Right atrium auricular region (tissue), 2 donors: ENCODE measurements at regions not wholly inside any gene's neighbourhood (a gene's known extent, or its start where the extent isn't known, plus 50 kb on each side); places are given as distances from the start of the nearest gene placed in this dataset.

ENCODE experiments used
- DNase-seq: peaks from one replicate; pipeline ENCODE4 v3.0.0-alpha.2; 2019; ENCODE audit warnings: low spot score
- H3K27ac ChIP-seq, 2 donors: fragments of 200-600 bp; sonication (generic); 1 replicate in 1 of 2; 2 replicates in 1 of 2; pipeline ENCODE4 v1.5.1; 2016 to 2019
- H3K27me3 ChIP-seq, 2 donors: fragments of 200-600 bp; sonication (generic); one replicate each; pipeline versions ENCODE4 v1.5.1 to v1.6.0; 2017 to 2019
- H3K36me3 ChIP-seq: fragments of 200-600 bp; sonication (generic); one replicate; pipeline ENCODE4 v1.5.1; 2016
- H3K4me1 ChIP-seq, 2 donors: fragments of 200-600 bp; sonication (generic); one replicate each; pipeline versions ENCODE4 v1.5.1 to v1.6.0; 2017 to 2019
- H3K4me3 ChIP-seq, 2 donors: fragments of 200-600 bp; sonication (generic); 1 replicate in 1 of 2; 2 replicates in 1 of 2; pipeline ENCODE4 v1.5.1; 2017 to 2019; ENCODE audit warnings: mild to moderate bottlenecking in 1 of 2, moderate library complexity in 1 of 2
- H3K9me3 ChIP-seq, 2 donors: fragments of 200-600 bp; sonication (generic); one replicate each; pipeline ENCODE4 v1.5.1; 2019
- TF ChIP-seq, protein P1 (sequence below), 2 donors: fragments of 200-600 bp; sonication (generic); IDR thresholded peaks; one replicate each; pipeline ENCODE4 v1.5.1; 2019; ENCODE audit warnings: antibody characterized with exemption in 2 of 2

DNA sequence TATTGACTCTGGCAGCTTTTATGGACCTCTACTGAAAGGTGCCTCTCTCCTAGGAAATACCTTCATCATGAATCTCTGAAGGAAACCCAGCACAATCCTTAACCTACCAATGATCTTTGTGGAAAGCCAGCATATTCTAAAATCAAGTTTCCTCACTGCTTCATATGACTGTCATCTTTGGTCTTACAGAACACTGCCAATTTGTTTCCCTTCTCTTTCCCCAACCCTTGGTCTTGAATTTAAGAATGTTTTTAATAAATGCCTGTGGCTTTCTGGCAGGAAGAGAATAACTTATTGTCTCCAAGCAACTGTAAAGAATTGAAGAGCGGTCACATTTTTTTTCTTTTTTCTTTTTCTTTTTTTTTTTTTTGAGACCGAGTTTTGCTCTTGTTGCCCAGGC lies 427.6 kb downstream of the IPO8 start:
- TF ChIP-seq, protein P1, sequence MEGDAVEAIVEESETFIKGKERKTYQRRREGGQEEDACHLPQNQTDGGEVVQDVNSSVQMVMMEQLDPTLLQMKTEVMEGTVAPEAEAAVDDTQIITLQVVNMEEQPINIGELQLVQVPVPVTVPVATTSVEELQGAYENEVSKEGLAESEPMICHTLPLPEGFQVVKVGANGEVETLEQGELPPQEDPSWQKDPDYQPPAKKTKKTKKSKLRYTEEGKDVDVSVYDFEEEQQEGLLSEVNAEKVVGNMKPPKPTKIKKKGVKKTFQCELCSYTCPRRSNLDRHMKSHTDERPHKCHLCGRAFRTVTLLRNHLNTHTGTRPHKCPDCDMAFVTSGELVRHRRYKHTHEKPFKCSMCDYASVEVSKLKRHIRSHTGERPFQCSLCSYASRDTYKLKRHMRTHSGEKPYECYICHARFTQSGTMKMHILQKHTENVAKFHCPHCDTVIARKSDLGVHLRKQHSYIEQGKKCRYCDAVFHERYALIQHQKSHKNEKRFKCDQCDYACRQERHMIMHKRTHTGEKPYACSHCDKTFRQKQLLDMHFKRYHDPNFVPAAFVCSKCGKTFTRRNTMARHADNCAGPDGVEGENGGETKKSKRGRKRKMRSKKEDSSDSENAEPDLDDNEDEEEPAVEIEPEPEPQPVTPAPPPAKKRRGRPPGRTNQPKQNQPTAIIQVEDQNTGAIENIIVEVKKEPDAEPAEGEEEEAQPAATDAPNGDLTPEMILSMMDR (IDR thresholded peaks at IDR 0.05), result no peak
- H3K4me3 ChIP-seq, result no peak overlapping the region
- no peaks in the 10 kb centered on the region for H3K36me3 ChIP-seq
- H3K27ac ChIP-seq, result no peak overlapping the region
- H3K4me1 ChIP-seq, result no peaks in the 10 kb centered on the region
- H3K9me3 ChIP-seq, result peaks cover 0 to 7% of the 10 kb centered on the region in 2 donors
- H3K27me3 ChIP-seq, result no peaks in the 10 kb centered on the region
- no peak for DNase-seq

DNA sequence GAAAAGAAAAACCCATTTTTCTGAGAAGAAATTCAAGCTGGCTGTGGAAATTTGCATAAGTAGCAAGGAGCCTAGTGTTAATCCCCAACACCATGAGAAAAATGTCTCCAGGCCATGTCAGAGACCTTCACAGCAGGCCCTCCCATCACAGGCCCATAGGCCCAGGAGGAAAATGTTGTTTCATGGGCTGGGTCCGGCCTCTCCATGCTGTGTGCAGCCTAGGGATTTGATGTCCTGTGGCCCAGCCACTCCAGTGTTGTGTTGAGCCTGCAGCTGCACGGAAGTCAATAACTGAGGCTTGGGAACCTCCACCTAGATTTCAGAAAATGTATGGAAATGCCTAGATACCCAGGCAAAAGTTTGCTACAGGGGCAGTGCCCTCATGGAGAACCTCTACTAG lies 432.2 kb downstream of the IPO8 start:
- DNase-seq, result no peak
- TF ChIP-seq, protein P1 (IDR thresholded peaks at IDR 0.05), result no peak
- no peak overlapping the region for H3K27ac ChIP-seq
- no peaks in the 10 kb centered on the region for H3K27me3 ChIP-seq
- H3K4me3 ChIP-seq, result no peak overlapping the region
- no peaks in the 10 kb centered on the region for H3K4me1 ChIP-seq
- H3K36me3 ChIP-seq, result no peaks in the 10 kb centered on the region
- no peaks in the 10 kb centered on the region for H3K9me3 ChIP-seq

DNA sequence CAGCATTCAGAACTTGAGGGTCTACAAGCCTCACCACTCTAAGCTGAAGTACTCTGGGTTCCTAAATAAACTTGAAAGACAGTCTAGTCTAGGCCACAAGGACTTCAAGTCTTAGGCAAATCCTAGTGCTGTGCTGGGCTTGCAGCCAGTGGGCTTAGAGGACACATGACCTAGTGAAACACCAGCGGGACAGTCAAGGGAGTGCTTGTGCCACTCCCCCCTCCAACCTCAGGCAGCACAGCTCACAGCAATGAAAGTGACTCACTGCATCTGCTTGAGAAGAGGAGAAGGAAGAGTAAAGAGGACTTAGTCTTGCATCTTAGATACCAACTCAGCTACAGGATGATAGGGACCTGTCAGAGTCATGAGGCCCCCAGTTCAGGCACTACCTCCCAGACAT lies 438.1 kb downstream of the IPO8 start:
- H3K27me3 ChIP-seq, result no peaks in the 10 kb centered on the region
- TF ChIP-seq, protein P1 (IDR thresholded peaks at IDR 0.05), result no peak
- no peak overlapping the region for H3K4me3 ChIP-seq
- no peaks in the 10 kb centered on the region for H3K9me3 ChIP-seq
- H3K27ac ChIP-seq, result no peak overlapping the region
- DNase-seq, result no peak
- H3K4me1 ChIP-seq, result no peaks in the 10 kb centered on the region
- H3K36me3 ChIP-seq, result no peaks in the 10 kb centered on the region

DNA sequence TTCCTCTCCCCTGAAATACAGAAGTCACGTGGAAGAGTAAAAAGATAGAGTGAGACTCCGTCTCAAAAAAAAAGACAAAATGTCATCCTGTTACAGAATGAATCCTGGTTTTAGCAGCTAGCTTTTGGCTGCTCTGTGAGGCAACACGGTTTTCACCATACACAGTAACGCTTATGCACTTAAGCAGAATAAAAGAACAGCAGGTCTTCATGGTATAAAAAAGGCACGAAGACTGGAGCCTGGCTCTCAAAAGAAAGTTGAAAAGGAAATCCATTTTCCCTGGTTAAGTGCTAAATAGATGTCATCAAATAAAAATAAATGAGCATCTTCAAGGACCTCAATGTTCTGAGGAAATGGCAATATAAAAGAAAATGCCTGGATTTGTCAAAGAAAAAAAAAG lies 444.1 kb downstream of the IPO8 start:
- Histone ChIP-seq H3K27ac (no peak overlapping the region), H3K9me3 (no peaks in the 10 kb centered on the region), H3K4me3 (no peak overlapping the region), H3K27me3 (no peaks in the 10 kb centered on the region), H3K4me1 (no peaks in the 10 kb centered on the region), H3K36me3 (no peaks in the 10 kb centered on the region)
- TF ChIP-seq, protein P1 (IDR thresholded peaks at IDR 0.05), result no peak
- no peak for DNase-seq

DNA sequence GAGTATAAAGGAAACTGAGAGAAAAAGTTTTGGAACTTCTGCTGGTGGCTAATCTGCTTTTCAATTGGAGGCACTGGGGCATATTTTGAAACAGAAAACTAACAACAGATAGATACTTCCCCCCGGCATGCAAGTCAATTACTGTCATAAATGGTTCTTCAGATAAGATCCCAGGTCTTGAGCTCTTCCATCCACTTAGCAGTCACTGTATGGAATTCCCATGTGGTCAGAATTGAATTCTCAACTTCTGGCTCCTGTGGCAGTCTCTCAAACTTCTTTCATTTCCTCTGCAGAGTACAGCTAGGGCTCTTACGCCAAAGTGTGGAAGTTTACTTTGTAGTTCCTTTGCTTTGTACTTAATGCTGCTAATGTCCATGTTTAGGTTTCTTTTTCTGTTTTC lies 452.2 kb downstream of the IPO8 start:
- DNase-seq, result no peak
- H3K4me3 ChIP-seq, result no peak overlapping the region
- no peaks in the 10 kb centered on the region for H3K4me1 ChIP-seq
- no peaks in the 10 kb centered on the region for H3K27me3 ChIP-seq
- TF ChIP-seq, protein P1 (IDR thresholded peaks at IDR 0.05), result no peak
- H3K9me3 ChIP-seq, result no peaks in the 10 kb centered on the region
- H3K27ac ChIP-seq, result no peak overlapping the region
- no peaks in the 10 kb centered on the region for H3K36me3 ChIP-seq

DNA sequence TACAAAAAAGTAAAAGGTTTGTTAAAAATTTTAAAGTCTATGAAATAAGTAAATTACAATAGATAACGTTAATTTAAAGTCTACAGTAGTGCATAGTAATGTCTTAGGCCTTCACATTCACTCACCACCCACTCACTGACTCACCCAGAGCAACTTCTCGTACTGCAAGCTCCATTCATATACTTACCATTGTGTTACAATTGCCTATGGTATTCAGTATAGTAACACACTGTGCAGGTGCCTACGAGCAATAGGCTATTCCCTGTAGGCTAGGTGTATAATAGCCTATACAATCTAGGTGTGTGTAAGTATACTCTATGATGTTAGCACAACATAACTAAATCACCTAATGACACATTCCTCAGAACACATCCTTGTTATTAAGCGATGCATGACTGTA lies 435.3 kb upstream of the TMTC1 start:
- TF ChIP-seq, protein P1 (IDR thresholded peaks at IDR 0.05), result no peak
- DNase-seq, result no peak
- Histone ChIP-seq H3K36me3 (no peaks in the 10 kb centered on the region), H3K4me3 (no peak overlapping the region), H3K27me3 (no peaks in the 10 kb centered on the region), H3K4me1 (no peaks in the 10 kb centered on the region), H3K27ac (no peak overlapping the region), H3K9me3 (no peaks in the 10 kb centered on the region)
